HG03064 (cell line): ENCODE measurements at regions not wholly inside any gene's neighbourhood (a gene's known extent, or its start where the extent isn't known, plus 50 kb on each side); places are given as distances from the start of the nearest gene placed in this dataset.
"Not testable (repeated sequence)": the region's sequence is repeated elsewhere in the genome, so short reads cannot be mapped to it uniquely, and the experiment has no call there.

Experiments
- ATAC-seq: cut with Tn5 transposase; IDR thresholded peaks from one replicate; pipeline ENCODE4 v1.9.1; 2021; ENCODE audit warnings: low read depth; ENCODE audit not compliant: unreplicated experiment

DNA sequence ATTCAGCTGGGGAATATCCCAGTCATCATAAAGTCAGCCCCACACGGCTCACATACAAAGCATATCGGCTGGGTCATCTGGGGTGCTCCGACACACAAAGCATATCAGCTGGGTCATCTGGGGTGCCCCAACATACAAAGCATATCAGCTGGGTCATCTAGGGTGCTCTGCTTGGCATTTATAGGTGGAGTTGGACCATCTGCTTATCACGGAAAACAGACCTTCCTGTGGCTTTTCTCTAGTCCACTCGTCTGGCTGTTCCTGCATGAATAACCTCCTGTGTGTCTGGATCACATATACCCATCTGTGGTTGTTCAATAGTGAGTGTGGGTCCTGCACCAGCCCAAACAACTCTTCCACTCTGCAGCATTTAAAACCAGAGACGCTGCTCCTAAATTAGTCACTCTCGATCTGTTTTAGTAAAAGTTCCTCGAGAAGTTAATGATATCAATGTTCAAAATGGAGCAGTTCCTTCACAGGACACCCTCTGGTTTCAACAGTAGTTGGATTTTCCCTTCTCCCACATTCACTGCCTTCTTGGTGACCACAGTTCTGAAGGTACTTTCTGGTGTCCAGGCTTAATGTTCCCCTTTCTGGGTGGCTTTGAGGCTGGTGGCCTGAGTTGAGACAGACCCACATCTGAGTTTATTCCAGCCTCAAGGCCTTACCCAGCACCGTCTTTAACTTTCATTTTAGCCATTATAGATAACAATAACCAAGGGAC lies 70.0 kb upstream of the FRG1 start:
- ATAC-seq = no peak

DNA sequence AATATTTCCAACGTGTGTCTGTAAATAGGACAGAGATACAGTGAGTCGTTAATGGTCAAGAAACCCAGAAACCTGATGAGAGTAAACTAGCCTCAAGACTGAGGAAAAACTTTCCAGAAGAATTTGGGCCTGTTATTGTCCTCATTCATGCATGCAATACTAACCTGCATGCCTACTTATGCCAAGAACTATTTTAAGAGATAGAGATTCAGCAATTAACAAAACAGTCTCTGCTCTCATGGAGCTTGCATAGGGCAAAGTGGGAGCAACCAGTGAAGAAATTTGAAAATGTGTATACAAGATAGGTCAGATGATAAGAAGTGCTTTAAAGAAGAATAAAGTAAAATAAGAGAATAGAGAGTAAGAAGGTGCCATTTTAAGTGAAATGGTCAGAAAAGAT lies 66.1 kb upstream of the FRG1 start:
- no peak for ATAC-seq

DNA sequence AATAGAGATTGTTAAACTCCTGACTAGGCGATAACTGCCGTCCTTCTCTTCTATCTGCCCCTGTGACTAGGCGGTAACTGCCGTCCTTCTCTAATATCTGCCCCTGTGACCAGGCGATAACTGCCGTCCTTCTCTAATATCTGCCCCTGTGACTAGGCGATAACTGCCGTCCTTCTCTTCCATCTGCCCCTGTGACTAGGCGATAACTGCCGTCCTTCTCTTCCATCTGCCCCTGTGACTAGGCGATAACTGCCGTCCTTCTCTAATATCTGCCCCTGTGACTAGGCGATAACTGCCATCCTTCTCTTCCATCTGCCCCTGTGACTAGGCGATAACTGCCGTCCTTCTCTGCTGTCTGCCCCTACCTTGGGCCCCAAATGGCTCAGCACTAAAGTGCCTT lies 59.5 kb upstream of the FRG1 start:
- not testable (repeated sequence) for ATAC-seq

DNA sequence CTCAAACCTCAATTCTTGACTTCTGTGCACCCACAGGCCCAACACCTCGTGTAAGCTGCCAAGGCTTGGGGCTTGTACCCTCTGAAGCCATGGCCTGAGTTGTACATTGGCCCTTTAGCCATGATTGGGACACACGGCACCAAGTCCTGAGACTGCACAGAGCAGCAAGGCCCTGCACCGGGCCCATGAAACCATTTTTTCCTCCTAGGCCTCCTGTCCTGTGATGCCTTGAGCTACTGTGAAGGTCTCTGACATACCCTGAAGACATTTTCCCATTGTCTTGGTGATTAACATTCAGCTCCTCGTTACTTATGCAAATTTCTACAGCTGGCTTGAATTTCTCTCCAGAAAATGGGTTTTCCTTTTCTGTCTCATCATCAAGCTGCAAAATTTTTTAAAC lies 52.3 kb upstream of the FRG1 start:
- not testable (repeated sequence) for ATAC-seq
